GM12873 (cell line): ENCODE measurements at regions not wholly inside any gene's neighbourhood (a gene's known extent, or its start where the extent isn't known, plus 50 kb on each side); places are given as distances from the start of the nearest gene placed in this dataset.

ENCODE experiments used
- TF ChIP-seq, protein P1 (sequence below): IDR thresholded peaks from 2 replicates; pipeline ENCODE4 v1.5.1; 2012; ENCODE audit warnings: low read depth, mild to moderate bottlenecking, moderate library complexity, low read length, control low read depth; ENCODE audit not compliant: insufficient read depth; ENCODE audit errors: missing control alignments

GRCh38 chr11:127806501-127806900, 780.9 kb downstream of the ETS1 start:
- TF ChIP-seq, protein P1, sequence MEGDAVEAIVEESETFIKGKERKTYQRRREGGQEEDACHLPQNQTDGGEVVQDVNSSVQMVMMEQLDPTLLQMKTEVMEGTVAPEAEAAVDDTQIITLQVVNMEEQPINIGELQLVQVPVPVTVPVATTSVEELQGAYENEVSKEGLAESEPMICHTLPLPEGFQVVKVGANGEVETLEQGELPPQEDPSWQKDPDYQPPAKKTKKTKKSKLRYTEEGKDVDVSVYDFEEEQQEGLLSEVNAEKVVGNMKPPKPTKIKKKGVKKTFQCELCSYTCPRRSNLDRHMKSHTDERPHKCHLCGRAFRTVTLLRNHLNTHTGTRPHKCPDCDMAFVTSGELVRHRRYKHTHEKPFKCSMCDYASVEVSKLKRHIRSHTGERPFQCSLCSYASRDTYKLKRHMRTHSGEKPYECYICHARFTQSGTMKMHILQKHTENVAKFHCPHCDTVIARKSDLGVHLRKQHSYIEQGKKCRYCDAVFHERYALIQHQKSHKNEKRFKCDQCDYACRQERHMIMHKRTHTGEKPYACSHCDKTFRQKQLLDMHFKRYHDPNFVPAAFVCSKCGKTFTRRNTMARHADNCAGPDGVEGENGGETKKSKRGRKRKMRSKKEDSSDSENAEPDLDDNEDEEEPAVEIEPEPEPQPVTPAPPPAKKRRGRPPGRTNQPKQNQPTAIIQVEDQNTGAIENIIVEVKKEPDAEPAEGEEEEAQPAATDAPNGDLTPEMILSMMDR = no peak

GRCh38 chr11:127805771-127806170, 781.6 kb downstream of the ETS1 start:
- TF ChIP-seq, protein P1 = no peak

DNA sequence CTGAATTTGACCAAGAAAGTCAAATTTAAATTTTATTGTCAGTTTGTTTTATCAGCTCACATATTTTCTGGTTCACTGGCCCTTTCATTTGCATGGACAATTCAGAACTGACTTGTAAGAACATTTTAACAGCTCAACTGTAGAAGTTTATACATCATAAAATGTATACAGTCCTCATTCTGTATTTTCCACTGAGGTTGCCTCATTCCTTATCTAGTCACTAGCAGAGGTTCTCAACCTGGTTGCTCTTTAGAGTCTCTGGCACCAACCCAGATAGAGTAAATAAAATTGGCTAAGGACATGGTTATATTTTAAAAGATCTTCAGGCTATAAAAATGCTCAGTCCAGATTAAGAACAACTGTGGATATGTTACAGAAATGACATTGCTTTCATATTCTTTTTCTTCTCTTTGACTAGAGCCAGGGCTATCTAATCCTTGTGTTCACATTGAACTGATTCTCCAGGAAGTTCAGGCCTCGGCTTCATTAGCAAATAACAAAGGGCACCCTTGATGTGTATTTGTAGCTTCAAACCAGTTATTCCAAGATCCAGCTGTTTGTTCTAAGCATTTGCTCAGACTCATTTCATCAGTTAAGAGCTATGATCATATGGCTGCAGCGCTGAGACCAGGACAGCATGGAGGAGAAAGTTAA, 782.5 kb downstream of the ETS1 start:
- TF ChIP-seq, protein P1 = no peak

- TF ChIP-seq, protein P1 = no peak
These were observed 783.6 kb downstream of the ETS1 start for GRCh38 chr11:127803755-127804154.

GRCh38 chr11:127800989-127801688, 786.2 kb downstream of the ETS1 start:
- TF ChIP-seq, protein P1 = no peak

GRCh38 chr11:127795326-127795725, 792.0 kb downstream of the ETS1 start:
- TF ChIP-seq, protein P1 = no peak

DNA sequence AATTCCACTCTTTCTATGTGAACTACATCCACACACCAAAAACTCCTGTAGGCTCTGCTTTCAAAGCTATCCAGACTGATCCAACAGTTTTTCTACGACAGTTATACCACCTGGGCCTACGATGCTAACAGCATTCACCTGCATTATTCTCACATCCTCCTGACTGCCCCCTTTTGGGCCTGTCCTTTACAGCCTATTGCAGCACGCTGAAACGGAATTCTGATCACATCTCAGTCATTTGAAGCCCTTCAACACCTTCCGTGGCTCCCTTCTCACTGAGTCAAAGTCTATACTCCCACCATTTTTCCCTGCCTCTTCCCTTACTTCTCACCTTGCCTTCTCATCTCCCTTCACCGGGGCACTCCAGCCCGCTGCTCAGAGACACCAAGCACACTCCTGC, 791.3 kb upstream of the KIRREL3 start:
- TF ChIP-seq, protein P1 = no peak
